Glutamatergic neuron (in vitro differentiated cells): ENCODE measurements at regions not wholly inside any gene's neighbourhood (a gene's known extent, or its start where the extent isn't known, plus 50 kb on each side); places are given as distances from the start of the nearest gene placed in this dataset.

ENCODE experiments used
- DNase-seq: peaks from one replicate; pipeline ENCODE4 v3.0.0; 2022
- H3K27ac Mint-ChIP-seq: one replicate; pipeline ENCODE4 v1.8.0; 2020; ENCODE audit warnings: mild to moderate bottlenecking, mixed read lengths, inconsistent platforms; ENCODE audit not compliant: unreplicated experiment
- H3K27me3 Mint-ChIP-seq: one replicate; pipeline ENCODE4 v1.8.0; 2020; ENCODE audit warnings: mild to moderate bottlenecking, moderate library complexity, mixed read lengths, inconsistent platforms; ENCODE audit not compliant: unreplicated experiment
- H3K36me3 Mint-ChIP-seq: one replicate; pipeline ENCODE4 v1.8.0; 2020; ENCODE audit warnings: mild to moderate bottlenecking, mixed read lengths, inconsistent platforms; ENCODE audit not compliant: unreplicated experiment
- H3K4me1 Mint-ChIP-seq: one replicate; pipeline ENCODE4 v1.8.0; 2020; ENCODE audit warnings: mild to moderate bottlenecking, low read depth, mixed read lengths, inconsistent platforms; ENCODE audit not compliant: unreplicated experiment
- H3K4me3 Mint-ChIP-seq: one replicate; pipeline ENCODE4 v1.8.0; 2020; ENCODE audit warnings: mild to moderate bottlenecking, mixed read lengths, inconsistent platforms; ENCODE audit not compliant: unreplicated experiment
- H3K9me3 Mint-ChIP-seq: one replicate; pipeline ENCODE4 v1.8.0; 2020; ENCODE audit warnings: mild to moderate bottlenecking, moderate library complexity, mixed read lengths, inconsistent platforms; ENCODE audit not compliant: unreplicated experiment
- TF ChIP-seq, protein P1 (sequence below): fragments of 200-600 bp; sonication (generic); IDR thresholded peaks from one replicate; pipeline ENCODE4 v1.5.0; 2021; ENCODE audit not compliant: partially characterized antibody, unreplicated experiment

GRCh38 chr7:46937826-46938225 is 644.1 kb downstream of the TNS3 start:
- TF ChIP-seq, protein P1, sequence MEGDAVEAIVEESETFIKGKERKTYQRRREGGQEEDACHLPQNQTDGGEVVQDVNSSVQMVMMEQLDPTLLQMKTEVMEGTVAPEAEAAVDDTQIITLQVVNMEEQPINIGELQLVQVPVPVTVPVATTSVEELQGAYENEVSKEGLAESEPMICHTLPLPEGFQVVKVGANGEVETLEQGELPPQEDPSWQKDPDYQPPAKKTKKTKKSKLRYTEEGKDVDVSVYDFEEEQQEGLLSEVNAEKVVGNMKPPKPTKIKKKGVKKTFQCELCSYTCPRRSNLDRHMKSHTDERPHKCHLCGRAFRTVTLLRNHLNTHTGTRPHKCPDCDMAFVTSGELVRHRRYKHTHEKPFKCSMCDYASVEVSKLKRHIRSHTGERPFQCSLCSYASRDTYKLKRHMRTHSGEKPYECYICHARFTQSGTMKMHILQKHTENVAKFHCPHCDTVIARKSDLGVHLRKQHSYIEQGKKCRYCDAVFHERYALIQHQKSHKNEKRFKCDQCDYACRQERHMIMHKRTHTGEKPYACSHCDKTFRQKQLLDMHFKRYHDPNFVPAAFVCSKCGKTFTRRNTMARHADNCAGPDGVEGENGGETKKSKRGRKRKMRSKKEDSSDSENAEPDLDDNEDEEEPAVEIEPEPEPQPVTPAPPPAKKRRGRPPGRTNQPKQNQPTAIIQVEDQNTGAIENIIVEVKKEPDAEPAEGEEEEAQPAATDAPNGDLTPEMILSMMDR: no peak
- H3K4me3 Mint-ChIP-seq: no peak overlapping the region
- no peak overlapping the region for H3K27ac Mint-ChIP-seq
- H3K27me3 Mint-ChIP-seq: no peaks in the 10 kb centered on the region
- H3K4me1 Mint-ChIP-seq: no peaks in the 10 kb centered on the region
- H3K36me3 Mint-ChIP-seq: peaks cover 4% of the 10 kb centered on the region
- DNase-seq: no peak
- no peaks in the 10 kb centered on the region for H3K9me3 Mint-ChIP-seq

GRCh38 chr7:46934198-46934825 is 647.6 kb downstream of the TNS3 start:
- TF ChIP-seq, protein P1: no peak
- no peak for DNase-seq
- H3K27me3 Mint-ChIP-seq: no peaks in the 10 kb centered on the region
- H3K4me1 Mint-ChIP-seq: no peaks in the 10 kb centered on the region
- peaks cover 4% of the 10 kb centered on the region for H3K36me3 Mint-ChIP-seq
- H3K27ac Mint-ChIP-seq: no peak overlapping the region
- no peak overlapping the region for H3K4me3 Mint-ChIP-seq
- H3K9me3 Mint-ChIP-seq: no peaks in the 10 kb centered on the region

- Mint-ChIP-seq H3K4me1 (no peaks in the 10 kb centered on the region), H3K9me3 (no peaks in the 10 kb centered on the region), H3K27ac (no peak overlapping the region)
Observed at GRCh38 chr7:46933596-46933995, 648.3 kb downstream of the TNS3 start.

DNA sequence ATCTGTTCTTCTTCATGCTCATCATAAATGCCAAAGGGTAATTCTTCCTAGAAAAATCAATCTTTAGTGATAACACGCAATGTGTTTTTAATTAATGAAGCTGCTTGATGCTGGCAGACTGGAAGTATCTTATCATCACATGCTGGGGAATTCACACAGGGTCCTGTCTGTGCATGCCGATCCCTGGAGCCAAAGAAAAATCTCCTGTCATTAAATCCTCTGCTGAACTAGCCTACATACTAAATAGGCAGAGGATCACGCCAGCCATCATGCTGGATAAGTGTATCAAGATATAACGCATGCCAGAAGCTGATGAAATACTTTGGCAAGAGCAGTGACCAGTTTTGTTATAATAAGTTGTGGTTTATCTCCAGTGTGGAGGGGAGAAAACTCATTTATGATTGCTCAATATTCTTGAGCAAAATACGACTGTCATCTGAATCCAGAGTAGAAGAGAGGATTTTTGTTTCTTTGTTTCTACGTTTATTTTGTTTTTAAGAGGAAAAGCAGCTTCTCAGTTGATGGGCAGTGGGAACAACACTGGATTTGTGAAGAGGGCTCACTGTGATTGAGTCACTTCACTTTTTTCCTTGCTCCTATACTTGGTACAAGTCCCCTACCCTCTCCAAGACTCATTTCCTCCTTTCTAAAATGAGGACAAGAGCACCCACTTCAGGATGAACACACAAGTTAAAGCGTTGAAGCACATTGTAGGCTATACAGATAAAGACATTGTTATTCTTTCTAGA is 649.1 kb downstream of the TNS3 start:
- no peaks in the 10 kb centered on the region for H3K4me1 Mint-ChIP-seq
- no peak overlapping the region for H3K27ac Mint-ChIP-seq
- no peaks in the 10 kb centered on the region for H3K27me3 Mint-ChIP-seq
- TF ChIP-seq, protein P1: no peak
- no peaks in the 10 kb centered on the region for H3K9me3 Mint-ChIP-seq
- no peak for DNase-seq
- H3K4me3 Mint-ChIP-seq: no peak overlapping the region
- H3K36me3 Mint-ChIP-seq: peaks cover 2% of the 10 kb centered on the region

More at GRCh38 chr7:46933596-46933995, 648.3 kb downstream of the TNS3 start:
- Mint-ChIP-seq H3K4me3 (no peak overlapping the region), H3K27me3 (no peaks in the 10 kb centered on the region), H3K36me3 (peaks cover 4% of the 10 kb centered on the region)
- DNase-seq: no peak
- TF ChIP-seq, protein P1: no peak

- TF ChIP-seq, protein P1: no peak
- Mint-ChIP-seq H3K4me1 (no peaks in the 10 kb centered on the region), H3K4me3 (no peak overlapping the region), H3K36me3 (no peaks in the 10 kb centered on the region), H3K27me3 (no peaks in the 10 kb centered on the region), H3K27ac (no peak overlapping the region), H3K9me3 (no peaks in the 10 kb centered on the region)
- DNase-seq: no peak
Observed at GRCh38 chr7:46932306-46932675, 649.6 kb downstream of the TNS3 start.
